PC-3 (cell line): ENCODE measurements at regions not wholly inside any gene's neighbourhood (a gene's known extent, or its start where the extent isn't known, plus 50 kb on each side); places are given as distances from the start of the nearest gene placed in this dataset.

Experiments
- ATAC-seq: fragments of 200-7000 bp; cut with Tn5 transposase; 2 replicates; pipeline ENCODE4 v1.9.1; 2020; ENCODE audit warnings: mild to moderate bottlenecking, moderate library complexity
- BruUV-seq: library from RNA; stranded (reverse); fragments of 400-500 nt; replicated peaks from 2 replicates; lab custom pipeline; 2021; lab: Mats Ljungman, UMichigan
- CTCF ChIA-PET: fragments of 300-600 bp; sonication (Branson Sonifier 250); formaldehyde crosslinking; loops from one replicate; lab custom pipeline; 2022; ENCODE audit warnings: antibody characterized with exemption; lab: Charles Lee
- POLR2A ChIA-PET: fragments of 300-600 bp; sonication (Branson Sonifier 250); formaldehyde crosslinking; loops from one replicate; lab custom pipeline; 2022; ENCODE audit warnings: antibody characterized with exemption; ENCODE audit not compliant: unreplicated experiment; lab: Charles Lee
- DNase-seq: peaks from one replicate; pipeline ENCODE4 v3.0.0-alpha.2; 2015
- H2AFZ ChIP-seq: fragments of 300-600 bp; sonication (generic); 2 replicates; pipeline ENCODE4 v1.6.0; 2016; ENCODE audit warnings: antibody characterized with exemption, low read length
- H3F3A ChIP-seq: fragments of 300-600 bp; sonication (generic); one replicate; pipeline ENCODE4 v1.6.0; 2017; ENCODE audit warnings: antibody characterized with exemption, low read length, control low read depth, mild to moderate bottlenecking; ENCODE audit not compliant: unreplicated experiment
- H3K27ac ChIP-seq: fragments of 300-600 bp; sonication (generic); 2 replicates; pipeline ENCODE4 v1.5.1; 2016; ENCODE audit warnings: mild to moderate bottlenecking, low read length
- H3K27me3 ChIP-seq: fragments of 300-600 bp; sonication (generic); 2 replicates; pipeline ENCODE4 v1.6.1; 2016; ENCODE audit warnings: low read length, mixed read lengths
- H3K36me3 ChIP-seq: fragments of 300-600 bp; sonication (generic); 2 replicates; pipeline ENCODE4 v1.6.1; 2016; ENCODE audit warnings: low read depth, mixed run types, low read length, mixed read lengths
- H3K4me1 ChIP-seq: fragments of 300-600 bp; sonication (generic); 2 replicates; pipeline ENCODE4 v1.5.1; 2016; ENCODE audit warnings: low read length; ENCODE audit not compliant: insufficient read depth
- H3K4me2 ChIP-seq: fragments of 300-600 bp; sonication (generic); 2 replicates; pipeline ENCODE4 v1.6.0; 2016; ENCODE audit warnings: low read length
- H3K4me3 ChIP-seq: fragments of 300-600 bp; sonication (generic); 2 replicates; pipeline ENCODE4 v1.5.1; 2016; ENCODE audit warnings: mild to moderate bottlenecking, low read length, mixed read lengths
- H3K79me2 ChIP-seq: fragments of 300-600 bp; sonication (generic); 2 replicates; pipeline ENCODE4 v1.6.1; 2017; ENCODE audit warnings: low read length, mixed read lengths
- H3K9ac ChIP-seq: fragments of 300-600 bp; sonication (generic); 2 replicates; pipeline ENCODE4 v1.6.0; 2016; ENCODE audit warnings: mild to moderate bottlenecking, low read length
- H3K9me2 ChIP-seq: fragments of 300-600 bp; sonication (generic); replicated peaks from 2 replicates; pipeline ENCODE4 v1.6.1; 2016; ENCODE audit warnings: mixed run types, low read length, mixed read lengths
- H3K9me3 ChIP-seq: fragments of 300-600 bp; sonication (generic); 2 replicates; pipeline ENCODE4 v1.6.1; 2016; ENCODE audit warnings: low read length, mixed read lengths
- H4K20me1 ChIP-seq: fragments of 300-600 bp; sonication (generic); 2 replicates; pipeline ENCODE4 v1.6.1; 2016; ENCODE audit warnings: low read length, mixed read lengths
- EZH2 ChIP-seq: fragments of 300-600 bp; sonication (generic); IDR thresholded peaks from one replicate; pipeline ENCODE4 v1.6.1; 2017; ENCODE audit warnings: antibody characterized with exemption, mild to moderate bottlenecking, low read length; ENCODE audit not compliant: unreplicated experiment
- EZH2phosphoT487 ChIP-seq: fragments of 300-600 bp; sonication (generic); IDR thresholded peaks from 2 replicates; pipeline ENCODE4 v1.6.1; 2018; ENCODE audit warnings: mild to moderate bottlenecking, antibody characterized with exemption, low read length, borderline replicate concordance
- intact Hi-C: fragments of 100-400 bp; cut with micrococcal nuclease; formaldehyde crosslinking; loops from 2 replicates; pipeline ENCODE4 v1.9.0; 2023
- TF ChIP-seq, protein P1 (sequence below): fragments of 300-600 bp; sonication (generic); conservative IDR thresholded peaks from 2 replicates; pipeline ENCODE4 v1.5.1; 2017; ENCODE audit warnings: antibody characterized with exemption, low read depth, mild to moderate bottlenecking, low read length

GRCh38 chr2:224213396-224213795 lies 174.3 kb upstream of the SERPINE2 start:
- H3F3A ChIP-seq: no peaks in the 10 kb centered on the region
- no peaks in the 10 kb centered on the region for H3K4me1 ChIP-seq
- no peak for TF ChIP-seq EZH2phosphoT487
- TF ChIP-seq EZH2: no peak
- TF ChIP-seq, protein P1, sequence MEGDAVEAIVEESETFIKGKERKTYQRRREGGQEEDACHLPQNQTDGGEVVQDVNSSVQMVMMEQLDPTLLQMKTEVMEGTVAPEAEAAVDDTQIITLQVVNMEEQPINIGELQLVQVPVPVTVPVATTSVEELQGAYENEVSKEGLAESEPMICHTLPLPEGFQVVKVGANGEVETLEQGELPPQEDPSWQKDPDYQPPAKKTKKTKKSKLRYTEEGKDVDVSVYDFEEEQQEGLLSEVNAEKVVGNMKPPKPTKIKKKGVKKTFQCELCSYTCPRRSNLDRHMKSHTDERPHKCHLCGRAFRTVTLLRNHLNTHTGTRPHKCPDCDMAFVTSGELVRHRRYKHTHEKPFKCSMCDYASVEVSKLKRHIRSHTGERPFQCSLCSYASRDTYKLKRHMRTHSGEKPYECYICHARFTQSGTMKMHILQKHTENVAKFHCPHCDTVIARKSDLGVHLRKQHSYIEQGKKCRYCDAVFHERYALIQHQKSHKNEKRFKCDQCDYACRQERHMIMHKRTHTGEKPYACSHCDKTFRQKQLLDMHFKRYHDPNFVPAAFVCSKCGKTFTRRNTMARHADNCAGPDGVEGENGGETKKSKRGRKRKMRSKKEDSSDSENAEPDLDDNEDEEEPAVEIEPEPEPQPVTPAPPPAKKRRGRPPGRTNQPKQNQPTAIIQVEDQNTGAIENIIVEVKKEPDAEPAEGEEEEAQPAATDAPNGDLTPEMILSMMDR: no peak
- no peak overlapping the region for H3K4me3 ChIP-seq
- no peak overlapping the region for H3K27ac ChIP-seq
- CTCF ChIA-PET: no interaction called here
- no peaks in the 10 kb centered on the region for H3K9me3 ChIP-seq
- H3K27me3 ChIP-seq: no peaks in the 10 kb centered on the region
- no peak overlapping the region for H2AFZ ChIP-seq
- no peak for ATAC-seq
- no peaks in the 10 kb centered on the region for H4K20me1 ChIP-seq
- no peak overlapping the region for H3K4me2 ChIP-seq
- H3K79me2 ChIP-seq: no peaks in the 10 kb centered on the region
- no peaks in the 10 kb centered on the region for H3K36me3 ChIP-seq
- BruUV-seq: no TSS peak
- intact Hi-C loops: no loop called here
- no peaks in the 10 kb centered on the region for H3K9me2 ChIP-seq
- H3K9ac ChIP-seq: no peak overlapping the region
- POLR2A ChIA-PET: no interaction called here
- no peak for DNase-seq

GRCh38 chr2:224211791-224212190 lies 172.7 kb upstream of the SERPINE2 start:
- intact Hi-C loops: no loop called here
- H2AFZ ChIP-seq: no peak overlapping the region
- BruUV-seq: no TSS peak
- H3K4me3 ChIP-seq: no peak overlapping the region
- H3K79me2 ChIP-seq: no peaks in the 10 kb centered on the region
- H3K4me2 ChIP-seq: no peak overlapping the region
- no peaks in the 10 kb centered on the region for H3K4me1 ChIP-seq
- POLR2A ChIA-PET: no interaction called here
- no peak for DNase-seq
- no peaks in the 10 kb centered on the region for H3K9me2 ChIP-seq
- CTCF ChIA-PET: no interaction called here
- no peak for ATAC-seq
- TF ChIP-seq, protein P1: no peak
- no peak for TF ChIP-seq EZH2
- TF ChIP-seq EZH2phosphoT487: no peak
- no peaks in the 10 kb centered on the region for H3K27me3 ChIP-seq
- no peaks in the 10 kb centered on the region for H3K36me3 ChIP-seq
- no peaks in the 10 kb centered on the region for H3K9me3 ChIP-seq
- H3F3A ChIP-seq: no peaks in the 10 kb centered on the region
- H3K9ac ChIP-seq: no peak overlapping the region
- H4K20me1 ChIP-seq: no peaks in the 10 kb centered on the region
- H3K27ac ChIP-seq: no peak overlapping the region

GRCh38 chr2:224211181-224211480 lies 172.0 kb upstream of the SERPINE2 start:
- BruUV-seq: no TSS peak
- Histone ChIP-seq H3K9me3 (no peaks in the 10 kb centered on the region), H3K36me3 (no peaks in the 10 kb centered on the region), H4K20me1 (no peaks in the 10 kb centered on the region), H3K27ac (no peak overlapping the region), H3K9ac (no peak overlapping the region), H3K79me2 (no peaks in the 10 kb centered on the region), H3F3A (no peaks in the 10 kb centered on the region), H3K27me3 (no peaks in the 10 kb centered on the region), H3K4me3 (no peak overlapping the region), H2AFZ (no peak overlapping the region), H3K9me2 (no peaks in the 10 kb centered on the region; the same call in 1 of the 2 replicates), H3K4me1 (no peaks in the 10 kb centered on the region), H3K4me2 (no peak overlapping the region)
- POLR2A ChIA-PET: no interaction called here
- CTCF ChIA-PET: no interaction called here
- TF ChIP-seq, protein P1: no peak
- ATAC-seq (no peak), DNase-seq (no peak)
- intact Hi-C loops: no loop called here
